Trophoblast cell (in vitro differentiated cells and primary cell): ENCODE measurements at regions not wholly inside any gene's neighbourhood (a gene's known extent, or its start where the extent isn't known, plus 50 kb on each side); places are given as distances from the start of the nearest gene placed in this dataset.

Experiments used
- DNase-seq, 2 donors: peaks; one replicate each; pipeline ENCODE4 v3.0.0-alpha.2; 2016
- H2AFZ ChIP-seq: 2 replicates; pipeline ENCODE4 v1.6.1; 2013; ENCODE audit warnings: low read length, moderate library complexity, mild to moderate bottlenecking; ENCODE audit not compliant: insufficient read depth, poor library complexity
- H2AK5ac ChIP-seq: 2 replicates; pipeline ENCODE4 v1.6.1; 2013; ENCODE audit warnings: mild to moderate bottlenecking, low read length
- H2BK120ac ChIP-seq: 2 replicates; pipeline ENCODE4 v1.6.1; 2013; ENCODE audit warnings: low read length, mild to moderate bottlenecking, moderate library complexity; ENCODE audit not compliant: insufficient read depth, poor library complexity
- H2BK12ac ChIP-seq: 2 replicates; pipeline ENCODE4 v1.6.1; 2013; ENCODE audit warnings: mild to moderate bottlenecking, low read length, moderate library complexity
- H2BK5ac ChIP-seq: 2 replicates; pipeline ENCODE4 v1.6.1; 2013; ENCODE audit warnings: low read length, low read depth, moderate library complexity, mild to moderate bottlenecking; ENCODE audit not compliant: poor library complexity
- H3K14ac ChIP-seq: 2 replicates; pipeline ENCODE4 v1.6.1; 2013; ENCODE audit warnings: mild to moderate bottlenecking, low read length
- H3K18ac ChIP-seq: 2 replicates; pipeline ENCODE4 v1.6.1; 2013; ENCODE audit warnings: mild to moderate bottlenecking, low read length
- H3K23ac ChIP-seq: 2 replicates; pipeline ENCODE4 v1.6.1; 2013; ENCODE audit warnings: low read length
- H3K27ac ChIP-seq: 2 replicates; pipeline ENCODE4 v1.5.1; 2013; ENCODE audit warnings: low read depth, mild to moderate bottlenecking, inconsistent platforms, low read length, moderate library complexity
- H3K27me3 ChIP-seq: 2 replicates; pipeline ENCODE4 v1.6.1; 2013; ENCODE audit warnings: inconsistent platforms, mild to moderate bottlenecking, low read length, moderate library complexity; ENCODE audit not compliant: insufficient read depth
- H3K36me3 ChIP-seq, 2 experiments: 1 replicate in 1 of 2; 2 replicates in 1 of 2; pipeline ENCODE4 v1.6.1; 2013; ENCODE audit warnings: low read length in 2 of 2, mild to moderate bottlenecking in 2 of 2, moderate library complexity in 1 of 2; ENCODE audit not compliant: insufficient read depth in 2 of 2, control insufficient read depth in 1 of 2
- H3K4ac ChIP-seq: 2 replicates; pipeline ENCODE4 v1.6.1; 2013; ENCODE audit warnings: low read depth, mild to moderate bottlenecking, low read length, moderate library complexity
- H3K4me1 ChIP-seq, 2 experiments: 1 replicate in 1 of 2; 2 replicates in 1 of 2; pipeline ENCODE4 v1.6.1; 2013; ENCODE audit warnings: low read length in 2 of 2, mild to moderate bottlenecking in 2 of 2, moderate library complexity in 1 of 2; ENCODE audit not compliant: insufficient read depth in 2 of 2, control insufficient read depth in 1 of 2
- H3K4me2 ChIP-seq: 2 replicates; pipeline ENCODE4 v1.6.1; 2013; ENCODE audit warnings: inconsistent platforms, mild to moderate bottlenecking, low read length, moderate library complexity
- H3K4me3 ChIP-seq: 2 replicates; pipeline ENCODE4 v1.5.1; 2013; ENCODE audit warnings: mild to moderate bottlenecking, low read depth, low read length, inconsistent platforms
- H3K79me1 ChIP-seq: one replicate; pipeline ENCODE4 v1.6.1; 2013; ENCODE audit warnings: low read length
- H3K79me2 ChIP-seq: 2 replicates; pipeline ENCODE4 v1.6.1; 2013; ENCODE audit warnings: low read length, mild to moderate bottlenecking; ENCODE audit not compliant: control insufficient read depth, insufficient read depth, poor library complexity
- H3K9ac ChIP-seq: 2 replicates; pipeline ENCODE4 v1.6.1; 2013; ENCODE audit warnings: mild to moderate bottlenecking, low read length
- H3K9me3 ChIP-seq: 2 replicates; pipeline ENCODE4 v1.6.1; 2013; ENCODE audit warnings: low read depth, mild to moderate bottlenecking, control low read depth, inconsistent platforms, low read length; ENCODE audit not compliant: insufficient read depth
- H4K12ac ChIP-seq: 2 replicates; pipeline ENCODE4 v1.6.1; 2013; ENCODE audit warnings: low read depth, mild to moderate bottlenecking, low read length, moderate library complexity
- H4K8ac ChIP-seq: 2 replicates; pipeline ENCODE4 v1.6.1; 2013; ENCODE audit warnings: low read depth, mild to moderate bottlenecking, low read length, moderate library complexity
- H4K91ac ChIP-seq: one replicate; pipeline ENCODE4 v1.6.1; 2013; ENCODE audit warnings: low read depth, mild to moderate bottlenecking, low read length, moderate library complexity
- WGBS: extraction: QIAGEN DNeasy Blood & Tissue Kit; methylation state at CpG from one replicate; pipeline ENCODE4 v1.1.7; 2013; ENCODE audit warnings: missing lambda C conversion rate; ENCODE audit not compliant: insufficient read length, insufficient coverage; ENCODE audit errors: extremely low coverage; 5-methylcytosine and 5-hydroxymethylcytosine counted together

DNA sequence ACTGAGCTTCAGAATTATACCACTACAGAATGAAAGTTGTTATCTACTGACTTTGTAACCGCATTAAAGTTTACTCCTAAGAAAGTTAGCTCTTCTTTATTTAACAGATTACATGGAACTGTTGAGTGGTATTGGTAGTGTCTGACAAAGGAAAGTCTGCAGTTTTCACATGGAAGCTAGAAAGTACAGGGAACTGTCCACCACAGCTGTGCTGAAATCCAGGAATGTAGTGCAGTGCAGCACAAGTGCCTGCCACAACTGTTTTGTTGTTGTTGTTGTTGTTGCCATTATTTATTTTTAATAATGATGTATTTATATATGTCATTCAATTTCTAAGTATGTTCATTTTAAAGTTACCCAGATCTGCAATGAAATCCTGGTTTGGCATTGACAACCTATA is 464.9 kb downstream of the TBC1D32 start:
- H2BK5ac ChIP-seq, result no peak overlapping the region
- peak in 1 of 2 donors; percentile 24 for DNase-seq
- H2BK12ac ChIP-seq, result no peak overlapping the region
- H3K27me3 ChIP-seq, result no peaks in the 10 kb centered on the region
- H2AFZ ChIP-seq, result no peak overlapping the region
- H3K9ac ChIP-seq, result no peak overlapping the region
- no peak overlapping the region for H3K27ac ChIP-seq
- no peak overlapping the region for H4K91ac ChIP-seq
- H2AK5ac ChIP-seq, result no peak overlapping the region
- no peaks in the 10 kb centered on the region for H3K9me3 ChIP-seq
- no peak overlapping the region for H4K8ac ChIP-seq
- no peak overlapping the region for H3K4me3 ChIP-seq
- no peaks in the 10 kb centered on the region for H3K4me1 ChIP-seq
- WGBS, result no CpG with 5 or more reads among the region's 1 CpG
- no peaks in the 10 kb centered on the region for H3K79me1 ChIP-seq
- no peaks in the 10 kb centered on the region for H3K36me3 ChIP-seq
- no peak overlapping the region for H2BK120ac ChIP-seq
- H3K4me2 ChIP-seq, result no peak overlapping the region
- H3K4ac ChIP-seq, result no peak overlapping the region
- H3K23ac ChIP-seq, result no peak overlapping the region
- H3K14ac ChIP-seq, result no peak overlapping the region
- H3K79me2 ChIP-seq, result no peaks in the 10 kb centered on the region
- no peak overlapping the region for H3K18ac ChIP-seq
- H4K12ac ChIP-seq, result no peak overlapping the region

DNA sequence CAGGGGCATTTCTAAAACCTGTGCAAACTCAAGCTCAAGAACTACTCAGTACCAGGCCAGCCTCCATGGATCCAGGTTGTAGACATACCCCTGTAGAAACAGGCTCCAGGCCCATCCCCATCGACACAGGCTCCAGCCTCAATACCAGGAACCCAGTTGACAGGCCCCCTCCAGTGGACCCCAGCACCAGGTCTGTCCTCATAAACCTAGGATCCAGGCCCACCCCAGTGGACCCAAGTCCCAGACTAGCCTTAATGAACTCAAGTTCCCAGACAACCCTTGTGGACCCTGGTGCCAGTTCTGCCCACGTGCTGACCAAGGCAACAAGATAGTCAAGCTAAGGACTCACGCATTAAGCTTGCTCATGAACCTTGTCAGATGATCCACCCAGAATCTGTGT is 476.9 kb downstream of the TBC1D32 start:
- no peaks in the 10 kb centered on the region for H3K36me3 ChIP-seq
- H3K27me3 ChIP-seq, result no peaks in the 10 kb centered on the region
- no peak overlapping the region for H3K27ac ChIP-seq
- no peak overlapping the region for H3K18ac ChIP-seq
- no peak overlapping the region for H4K8ac ChIP-seq
- H3K9ac ChIP-seq, result no peak overlapping the region
- H2BK5ac ChIP-seq, result no peak overlapping the region
- H4K12ac ChIP-seq, result no peak overlapping the region
- no peak overlapping the region for H3K23ac ChIP-seq
- no peak overlapping the region for H3K4ac ChIP-seq
- H3K4me3 ChIP-seq, result no peak overlapping the region
- H2BK12ac ChIP-seq, result no peak overlapping the region
- H3K9me3 ChIP-seq, result no peaks in the 10 kb centered on the region
- DNase-seq, result no peak
- H2AK5ac ChIP-seq, result no peak overlapping the region
- H3K14ac ChIP-seq, result no peak overlapping the region
- H3K79me1 ChIP-seq, result no peaks in the 10 kb centered on the region
- H4K91ac ChIP-seq, result no peak overlapping the region
- H3K79me2 ChIP-seq, result no peaks in the 10 kb centered on the region
- H2AFZ ChIP-seq, result no peak overlapping the region
- no peaks in the 10 kb centered on the region for H3K4me1 ChIP-seq
- no peak overlapping the region for H2BK120ac ChIP-seq
- no peak overlapping the region for H3K4me2 ChIP-seq
- WGBS, result no CpG with 5 or more reads among the region's 3 CpGs

GRCh38 chr6:120854583-120854982 is 479.7 kb downstream of the TBC1D32 start:
- peak in 1 of 2 donors; percentile 21 for DNase-seq
- Histone ChIP-seq H3K4me3 (no peak overlapping the region), H2AK5ac (no peak overlapping the region), H3K79me2 (no peaks in the 10 kb centered on the region), H4K12ac (no peak overlapping the region), H3K9ac (no peak overlapping the region), H2BK12ac (no peak overlapping the region), H3K23ac (no peak overlapping the region), H3K18ac (no peak overlapping the region), H3K27ac (no peak overlapping the region), H3K4me1 (no peaks in the 10 kb centered on the region), H3K9me3 (no peaks in the 10 kb centered on the region), H2BK5ac (no peak overlapping the region), H3K36me3 (no peaks in the 10 kb centered on the region), H3K79me1 (no peaks in the 10 kb centered on the region), H3K14ac (no peak overlapping the region), H2AFZ (no peak overlapping the region), H3K4me2 (no peak overlapping the region), H2BK120ac (no peak overlapping the region), H4K8ac (no peak overlapping the region), H3K27me3 (no peaks in the 10 kb centered on the region), H4K91ac (no peak overlapping the region), H3K4ac (no peak overlapping the region)

DNA sequence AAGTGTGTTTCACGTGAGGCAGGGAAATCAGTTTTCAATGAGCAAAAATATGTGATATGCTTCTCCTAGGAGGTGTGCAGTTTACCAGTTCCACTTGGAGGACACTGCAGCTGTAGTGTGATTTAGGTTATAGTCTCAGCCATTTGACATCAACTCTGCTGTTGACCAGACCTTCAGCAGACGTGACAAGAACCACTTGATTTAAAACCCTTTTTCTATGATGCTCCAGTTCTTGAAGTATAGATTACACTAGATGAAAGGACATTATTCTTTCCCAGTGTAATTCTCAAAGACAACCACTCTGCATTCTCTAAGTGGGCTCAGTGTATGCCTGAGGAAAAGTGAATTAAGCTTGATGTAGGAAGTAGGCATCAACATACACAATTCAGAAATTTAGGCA is 480.8 kb downstream of the TBC1D32 start:
- H3K36me3 ChIP-seq, result no peaks in the 10 kb centered on the region
- no peak overlapping the region for H4K8ac ChIP-seq
- no peak overlapping the region for H2BK12ac ChIP-seq
- no peak overlapping the region for H3K4ac ChIP-seq
- no peak overlapping the region for H3K9ac ChIP-seq
- no peak overlapping the region for H3K27ac ChIP-seq
- no peak for DNase-seq
- no peak overlapping the region for H2AK5ac ChIP-seq
- H3K79me1 ChIP-seq, result no peaks in the 10 kb centered on the region
- no peaks in the 10 kb centered on the region for H3K27me3 ChIP-seq
- H3K4me2 ChIP-seq, result no peak overlapping the region
- H3K79me2 ChIP-seq, result no peaks in the 10 kb centered on the region
- H2BK5ac ChIP-seq, result no peak overlapping the region
- H2AFZ ChIP-seq, result no peak overlapping the region
- no CpG with 5 or more reads among the region's 2 CpGs for WGBS
- H3K23ac ChIP-seq, result no peak overlapping the region
- H4K91ac ChIP-seq, result no peak overlapping the region
- H3K9me3 ChIP-seq, result no peaks in the 10 kb centered on the region
- H3K4me1 ChIP-seq, result no peaks in the 10 kb centered on the region
- no peak overlapping the region for H4K12ac ChIP-seq
- H3K18ac ChIP-seq, result no peak overlapping the region
- H3K14ac ChIP-seq, result no peak overlapping the region
- no peak overlapping the region for H2BK120ac ChIP-seq
- no peak overlapping the region for H3K4me3 ChIP-seq
